ENCODE measurements at regions not wholly inside any gene's neighbourhood (a gene's known extent, or its start where the extent isn't known, plus 50 kb on each side); places are given as distances from the start of the nearest gene placed in this dataset.

DNA sequence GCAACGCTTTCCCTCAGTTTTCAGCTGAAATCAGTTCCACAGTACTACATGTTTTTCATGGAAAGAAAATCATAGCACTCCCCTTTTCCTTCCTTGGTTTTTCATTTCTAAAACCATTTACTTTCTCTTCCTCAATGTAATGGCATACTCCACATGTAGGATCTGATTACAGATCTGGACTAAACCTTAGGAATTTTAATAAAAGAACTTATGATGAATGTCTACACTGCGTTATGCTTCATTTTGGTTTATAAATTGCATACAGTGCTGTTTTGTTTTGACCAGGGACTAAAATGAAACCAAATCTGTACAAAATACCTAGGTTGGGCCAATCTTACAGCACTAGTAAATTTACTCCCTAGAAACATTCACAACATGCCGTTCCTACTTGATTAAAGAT, 589.9 kb downstream of the TBC1D4 start:
- TF ChIP-seq TEAD4 (CRISPR knock-in tag; IDR thresholded peaks at IDR 0.05): no peak
- TF ChIP-seq CTCF (IDR thresholded peaks at IDR 0.05): no peak
- TF ChIP-seq, protein P1, sequence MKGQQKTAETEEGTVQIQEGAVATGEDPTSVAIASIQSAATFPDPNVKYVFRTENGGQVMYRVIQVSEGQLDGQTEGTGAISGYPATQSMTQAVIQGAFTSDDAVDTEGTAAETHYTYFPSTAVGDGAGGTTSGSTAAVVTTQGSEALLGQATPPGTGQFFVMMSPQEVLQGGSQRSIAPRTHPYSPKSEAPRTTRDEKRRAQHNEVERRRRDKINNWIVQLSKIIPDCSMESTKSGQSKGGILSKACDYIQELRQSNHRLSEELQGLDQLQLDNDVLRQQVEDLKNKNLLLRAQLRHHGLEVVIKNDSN (CRISPR knock-in tag; IDR thresholded peaks at IDR 0.05): no peak

All from WTC11 (cell line).